OCI-LY1 (cell line): ENCODE measurements at regions not wholly inside any gene's neighbourhood (a gene's known extent, or its start where the extent isn't known, plus 50 kb on each side); places are given as distances from the start of the nearest gene placed in this dataset.

Experiments
- H2AFZ ChIP-seq: fragments of 200-600 bp; sonication (generic), shearing (Covaris generic); 2 replicates; pipeline ENCODE4 v1.6.0; 2014; ENCODE audit warnings: antibody characterized with exemption, mild to moderate bottlenecking, low read length
- H3F3A ChIP-seq: fragments of 200-600 bp; sonication (generic), shearing (Covaris generic); 2 replicates; pipeline ENCODE4 v1.6.0; 2014; ENCODE audit warnings: mild to moderate bottlenecking, antibody characterized with exemption, low read length, moderate library complexity; ENCODE audit not compliant: insufficient read depth
- H3K27ac ChIP-seq: fragments of 200-600 bp; sonication (generic); 2 replicates; pipeline ENCODE4 v1.5.1; 2014; ENCODE audit warnings: low read length, mixed run types, mild to moderate bottlenecking, low read depth; ENCODE audit not compliant: poor library complexity, severe bottlenecking
- H3K27me3 ChIP-seq: fragments of 200-600 bp; sonication (generic); 2 replicates; pipeline ENCODE4 v1.6.0; 2014; ENCODE audit warnings: antibody characterized with exemption, mild to moderate bottlenecking, low read length, moderate library complexity; ENCODE audit not compliant: insufficient read depth
- H3K36me3 ChIP-seq: fragments of 200-600 bp; sonication (generic); 2 replicates; pipeline ENCODE4 v1.6.1; 2014; ENCODE audit warnings: mild to moderate bottlenecking, antibody characterized with exemption, low read length, moderate library complexity, mixed read lengths; ENCODE audit not compliant: insufficient read depth
- H3K4me1 ChIP-seq: fragments of 200-600 bp; sonication (generic); 2 replicates; pipeline ENCODE4 v1.5.1; 2014; ENCODE audit warnings: mild to moderate bottlenecking, low read length, moderate library complexity; ENCODE audit not compliant: insufficient read depth, severe bottlenecking
- H3K4me2 ChIP-seq: fragments of 200-600 bp; sonication (generic), shearing (Covaris generic); 2 replicates; pipeline ENCODE4 v1.6.1; 2014; ENCODE audit warnings: low read length
- H3K4me3 ChIP-seq: fragments of 200-600 bp; sonication (generic); 2 replicates; pipeline ENCODE4 v1.5.1; 2014; ENCODE audit warnings: low read length, low read depth, mild to moderate bottlenecking, mixed read lengths; ENCODE audit not compliant: poor library complexity, severe bottlenecking
- H3K79me2 ChIP-seq: fragments of 200-600 bp; shearing (Covaris generic); 2 replicates; pipeline ENCODE4 v1.6.1; 2016; ENCODE audit warnings: mixed run types, low read length, mixed read lengths; ENCODE audit not compliant: insufficient read depth
- H3K9ac ChIP-seq: fragments of 200-600 bp; sonication (generic), shearing (Covaris generic); 2 replicates; pipeline ENCODE4 v1.6.1; 2014; ENCODE audit warnings: mild to moderate bottlenecking, low read length, mixed read lengths
- H3K9me2 ChIP-seq: fragments of 200-600 bp; sonication (generic), shearing (Covaris generic); 2 replicates; pipeline ENCODE4 v1.6.1; 2014; ENCODE audit warnings: low read depth, mild to moderate bottlenecking, low read length, mixed read lengths
- H3K9me3 ChIP-seq: fragments of 200-600 bp; shearing (Covaris generic); 2 replicates; pipeline ENCODE4 v1.6.1; 2014; ENCODE audit warnings: low read length, mixed read lengths
- H4K20me1 ChIP-seq: fragments of 200-600 bp; sonication (generic), shearing (Covaris generic); 2 replicates; pipeline ENCODE4 v1.6.0; 2016; ENCODE audit warnings: mild to moderate bottlenecking, low read length; ENCODE audit not compliant: insufficient read depth
- EZH2 ChIP-seq: fragments of 200-600 bp; sonication (generic), shearing (Covaris generic); IDR thresholded peaks from 2 replicates; pipeline ENCODE4 v1.8.0; 2017; ENCODE audit warnings: borderline replicate concordance, mixed run types, mild to moderate bottlenecking, antibody characterized with exemption, low read length, moderate library complexity, mixed read lengths
- TF ChIP-seq, protein P1 (sequence below): fragments of 200-600 bp; sonication (generic), shearing (Covaris generic); IDR thresholded peaks from 2 replicates; pipeline ENCODE4 v1.5.1; 2017; ENCODE audit warnings: mild to moderate bottlenecking, antibody characterized with exemption, low read length, moderate library complexity, mixed read lengths

DNA sequence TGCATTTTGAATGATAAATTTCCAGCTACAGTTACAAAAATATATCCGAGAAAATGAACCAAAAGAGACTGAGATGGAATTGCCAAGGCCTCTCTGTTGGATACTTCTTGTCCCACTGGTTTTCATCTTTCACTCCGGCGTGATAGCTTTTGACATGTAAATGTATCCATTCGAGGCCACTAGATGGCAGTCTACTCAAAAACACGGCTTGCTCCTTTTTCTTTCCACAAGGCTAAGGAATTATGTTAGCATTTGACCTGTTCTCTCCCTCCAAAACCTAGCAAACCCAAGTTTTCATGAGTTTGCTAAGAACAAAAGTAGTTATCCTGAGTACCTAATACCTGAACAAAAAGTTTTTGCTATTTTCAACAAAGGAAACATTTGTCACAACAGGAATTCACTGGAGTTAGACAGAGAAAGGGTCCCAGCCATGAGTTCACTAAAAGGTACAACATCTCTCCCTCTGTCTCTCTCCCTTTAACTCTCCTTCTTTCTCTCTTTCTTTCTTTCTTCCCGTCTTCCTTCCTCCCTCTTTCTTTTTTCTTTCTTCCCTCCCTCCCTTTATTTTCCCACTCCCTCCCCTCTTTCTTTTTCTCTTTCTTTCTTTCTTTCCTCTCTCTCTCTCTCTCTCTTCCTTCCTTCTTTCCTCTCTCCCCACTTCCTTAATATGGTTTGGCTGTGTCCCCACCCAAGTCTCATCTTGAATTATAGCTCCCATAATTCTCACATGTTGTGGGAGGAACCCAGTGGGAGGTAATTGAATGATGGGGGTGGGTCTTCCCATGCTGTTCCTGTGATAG lies 207.9 kb upstream of the MYO3A start:
- H3F3A ChIP-seq: no peaks in the 10 kb centered on the region
- no peak overlapping the region for H3K4me3 ChIP-seq
- no peak overlapping the region for H2AFZ ChIP-seq
- H3K4me1 ChIP-seq: no peaks in the 10 kb centered on the region
- no peaks in the 10 kb centered on the region for H3K79me2 ChIP-seq
- no peak for TF ChIP-seq EZH2
- TF ChIP-seq, protein P1, sequence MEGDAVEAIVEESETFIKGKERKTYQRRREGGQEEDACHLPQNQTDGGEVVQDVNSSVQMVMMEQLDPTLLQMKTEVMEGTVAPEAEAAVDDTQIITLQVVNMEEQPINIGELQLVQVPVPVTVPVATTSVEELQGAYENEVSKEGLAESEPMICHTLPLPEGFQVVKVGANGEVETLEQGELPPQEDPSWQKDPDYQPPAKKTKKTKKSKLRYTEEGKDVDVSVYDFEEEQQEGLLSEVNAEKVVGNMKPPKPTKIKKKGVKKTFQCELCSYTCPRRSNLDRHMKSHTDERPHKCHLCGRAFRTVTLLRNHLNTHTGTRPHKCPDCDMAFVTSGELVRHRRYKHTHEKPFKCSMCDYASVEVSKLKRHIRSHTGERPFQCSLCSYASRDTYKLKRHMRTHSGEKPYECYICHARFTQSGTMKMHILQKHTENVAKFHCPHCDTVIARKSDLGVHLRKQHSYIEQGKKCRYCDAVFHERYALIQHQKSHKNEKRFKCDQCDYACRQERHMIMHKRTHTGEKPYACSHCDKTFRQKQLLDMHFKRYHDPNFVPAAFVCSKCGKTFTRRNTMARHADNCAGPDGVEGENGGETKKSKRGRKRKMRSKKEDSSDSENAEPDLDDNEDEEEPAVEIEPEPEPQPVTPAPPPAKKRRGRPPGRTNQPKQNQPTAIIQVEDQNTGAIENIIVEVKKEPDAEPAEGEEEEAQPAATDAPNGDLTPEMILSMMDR: peak; percentile 78
- no peaks in the 10 kb centered on the region for H3K36me3 ChIP-seq
- H3K4me2 ChIP-seq: no peak overlapping the region
- no peaks in the 10 kb centered on the region for H4K20me1 ChIP-seq
- H3K9me2 ChIP-seq: no peaks in the 10 kb centered on the region
- H3K9ac ChIP-seq: no peak overlapping the region
- no peak overlapping the region for H3K27ac ChIP-seq
- no peaks in the 10 kb centered on the region for H3K9me3 ChIP-seq
- H3K27me3 ChIP-seq: no peaks in the 10 kb centered on the region

DNA sequence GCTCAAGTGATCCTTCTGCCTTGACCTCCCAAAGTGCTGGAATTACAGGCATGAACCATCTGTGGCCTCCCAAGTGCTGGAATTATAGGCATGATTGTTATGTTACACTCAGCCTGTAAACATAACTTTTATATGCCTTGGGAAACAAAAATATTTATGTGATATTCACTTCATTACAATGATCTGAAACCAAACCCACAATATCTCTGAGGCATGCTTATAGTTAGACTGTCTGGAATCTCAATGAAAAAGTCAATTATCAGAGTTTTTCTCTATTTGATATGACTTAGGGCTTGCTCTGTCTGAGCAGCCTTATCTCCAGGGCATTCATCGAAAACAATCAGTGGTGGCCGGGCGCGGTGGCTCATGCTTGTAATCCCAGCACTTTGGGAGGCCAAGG lies 195.3 kb upstream of the MYO3A start:
- Histone ChIP-seq H3K27ac (no peak overlapping the region), H3F3A (no peaks in the 10 kb centered on the region), H3K4me3 (no peak overlapping the region), H3K36me3 (no peaks in the 10 kb centered on the region), H3K9me2 (no peaks in the 10 kb centered on the region), H3K9ac (no peak overlapping the region), H3K27me3 (no peaks in the 10 kb centered on the region), H3K9me3 (no peaks in the 10 kb centered on the region), H3K79me2 (no peaks in the 10 kb centered on the region), H4K20me1 (no peaks in the 10 kb centered on the region), H2AFZ (no peak overlapping the region), H3K4me1 (no peaks in the 10 kb centered on the region), H3K4me2 (no peak overlapping the region)
- no peak for TF ChIP-seq EZH2
- TF ChIP-seq, protein P1: no peak

DNA sequence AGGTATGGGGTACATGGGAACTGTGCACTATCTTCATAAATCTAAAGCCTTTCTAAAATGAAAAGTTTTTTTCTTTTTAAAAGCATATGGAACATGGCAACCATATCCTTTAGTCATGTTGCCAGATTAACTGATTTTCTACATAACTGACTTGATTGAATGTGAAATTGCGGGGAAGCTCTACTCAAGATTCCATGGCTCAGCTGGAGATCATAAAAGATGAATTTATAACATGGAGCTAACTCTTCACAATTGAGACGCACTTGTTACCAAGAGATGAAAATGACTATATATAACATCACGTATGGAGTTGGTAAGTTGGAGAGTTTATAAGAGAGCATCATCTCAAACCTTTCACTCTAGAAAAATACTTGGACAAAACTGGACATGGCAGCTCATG lies 190.2 kb upstream of the MYO3A start:
- Histone ChIP-seq H3K4me3 (no peak overlapping the region), H3K9me3 (no peaks in the 10 kb centered on the region), H3K27ac (no peak overlapping the region), H3K36me3 (no peaks in the 10 kb centered on the region), H3F3A (no peaks in the 10 kb centered on the region), H3K27me3 (no peaks in the 10 kb centered on the region), H3K9me2 (no peaks in the 10 kb centered on the region), H2AFZ (no peak overlapping the region), H3K4me1 (no peaks in the 10 kb centered on the region), H3K9ac (no peak overlapping the region), H4K20me1 (no peaks in the 10 kb centered on the region), H3K79me2 (no peaks in the 10 kb centered on the region), H3K4me2 (no peak overlapping the region)
- TF ChIP-seq, protein P1: no peak
- TF ChIP-seq EZH2: no peak
